Omental fat pad (tissue), 3 donors: ENCODE measurements at regions not wholly inside any gene's neighbourhood (a gene's known extent, or its start where the extent isn't known, plus 50 kb on each side); places are given as distances from the start of the nearest gene placed in this dataset.

ENCODE experiments used
- ATAC-seq: fragments of 150-250 bp; one replicate; pipeline ENCODE4 v1.9.1; 2016; ENCODE audit warnings: mild to moderate bottlenecking, moderate library complexity; ENCODE audit not compliant: low FRiP score
- DNase-seq: peaks from one replicate; pipeline ENCODE4 v3.0.0-alpha.2; 2019; ENCODE audit warnings: low spot score
- CTCF ChIP-seq, 3 donors: fragments of 450-650 bp; IDR thresholded peaks; one replicate each; pipeline ENCODE4 v1.5.1; 2016 to 2017; ENCODE audit warnings: antibody characterized with exemption in 3 of 3, mild to moderate bottlenecking in 3 of 3, moderate library complexity in 2 of 3

GRCh38 chr2:222993920-222994650 lies 57.9 kb upstream of the KCNE4 start:
- no peak for TF ChIP-seq CTCF (IDR thresholded peaks at IDR 0.05)
- ATAC-seq (peak; percentile 98), DNase-seq (peak; percentile 35)

GRCh38 chr2:222998459-222998858 lies 53.5 kb upstream of the KCNE4 start:
- ATAC-seq: no peak
- DNase-seq: no peak
- no peak for TF ChIP-seq CTCF (IDR thresholded peaks at IDR 0.05)

DNA sequence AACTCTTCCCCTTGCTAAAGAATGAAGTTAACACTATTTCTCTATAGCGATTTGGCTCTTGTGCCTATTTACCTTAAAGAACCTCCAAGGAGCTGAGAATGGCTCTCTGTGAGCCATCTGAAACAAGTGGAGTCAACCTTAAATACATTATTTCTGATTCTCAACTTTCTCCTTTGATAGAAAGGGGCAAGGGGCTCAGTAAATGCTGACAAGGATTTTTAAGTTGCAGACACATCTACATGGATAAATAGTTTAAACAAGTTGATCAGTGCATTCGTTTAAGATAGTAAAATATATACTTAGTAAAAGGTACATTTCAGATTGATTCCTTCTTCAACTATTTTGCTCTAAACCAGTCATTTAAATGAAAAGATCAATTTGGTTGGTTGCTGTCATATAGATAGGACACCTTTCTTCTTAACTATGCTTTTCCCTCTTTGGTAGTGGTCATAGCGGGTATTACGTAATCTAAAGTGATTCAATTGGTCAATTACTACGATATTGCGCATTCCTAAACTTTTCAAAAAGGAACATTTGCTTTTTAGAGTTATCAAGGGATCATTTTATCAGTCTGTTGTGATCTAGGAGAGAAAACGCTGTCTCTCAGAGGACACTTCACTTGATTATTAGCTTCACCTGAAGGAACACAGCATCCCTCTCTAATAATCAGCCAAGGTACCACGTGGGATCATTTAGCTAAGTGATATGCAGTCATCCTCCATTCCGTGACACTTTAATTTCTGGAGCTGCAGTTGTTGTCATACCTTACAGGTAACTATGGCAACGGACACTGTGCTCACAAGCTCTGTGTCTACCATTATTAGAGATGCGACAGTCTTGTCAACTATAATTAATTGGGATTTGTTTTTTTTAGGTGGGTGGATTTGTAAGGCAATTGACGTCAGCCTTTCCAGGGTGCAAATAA lies 50.9 kb upstream of the KCNE4 start:
- no peak for ATAC-seq
- no peak for DNase-seq
- TF ChIP-seq CTCF (IDR thresholded peaks at IDR 0.05): no peak

DNA sequence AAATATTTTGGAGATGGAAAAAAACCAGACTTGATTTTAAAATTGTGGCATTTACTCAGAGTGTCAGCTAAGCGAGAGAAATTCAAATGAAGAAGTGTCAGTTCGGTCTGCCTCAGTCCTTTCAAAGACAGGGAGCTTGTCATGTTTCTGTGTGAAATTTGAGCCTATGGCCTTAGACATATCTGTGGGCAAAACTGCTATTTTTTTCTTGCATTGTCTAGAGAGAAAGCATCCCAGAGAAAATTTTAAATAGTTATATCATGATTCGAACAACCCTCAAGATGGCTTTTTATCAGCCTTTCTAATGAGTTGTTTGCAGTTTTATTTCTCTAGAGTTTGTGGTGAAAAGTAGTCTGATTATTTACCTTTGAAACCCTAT lies 50.2 kb upstream of the KCNE4 start:
- ATAC-seq (no peak), DNase-seq (no peak)
- TF ChIP-seq CTCF (IDR thresholded peaks at IDR 0.05): no peak
